ENCODE measurements at regions not wholly inside any gene's neighbourhood (a gene's known extent, or its start where the extent isn't known, plus 50 kb on each side); places are given as distances from the start of the nearest gene placed in this dataset.
"Not testable (repeated sequence)": the region's sequence is repeated elsewhere in the genome, so short reads cannot be mapped to it uniquely, and the experiment has no call there.

GRCh38 chr15:58318517-58318916 lies 113.3 kb upstream of the LIPC start:
- ATAC-seq (no peak), DNase-seq (no peak)
- Mint-ChIP-seq H3K4me3 (no peak overlapping the region), H3K9me3 (ENCODE audit: low read depth) (peaks cover 6% of the 10 kb centered on the region), H3K36me3 (ENCODE audit: low read depth) (peaks cover 3% of the 10 kb centered on the region), H3K27me3 (no peaks in the 10 kb centered on the region), H3K27ac (no peak overlapping the region), H3K4me1 (peaks cover 33% of the 10 kb centered on the region)
- ChIA-PET POLR2A (no interaction called here), CTCF (interaction anchor here (1.3 to 1.4 kb wide), 2 partner anchors 13 to 91 kb away, joined by 3 read pairs; no protein-coding TSS in a partner anchor)
- intact Hi-C loops (cut with DNase I, micrococcal nuclease), result no loop called here

- ATAC-seq (no peak), DNase-seq (no peak)
- Mint-ChIP-seq H3K4me1 (peaks cover 9% of the 10 kb centered on the region), H3K9me3 (ENCODE audit: low read depth) (peaks cover 6% of the 10 kb centered on the region), H3K27ac (no peak overlapping the region), H3K4me3 (no peak overlapping the region), H3K36me3 (ENCODE audit: low read depth) (no peaks in the 10 kb centered on the region), H3K27me3 (no peaks in the 10 kb centered on the region)
- POLR2A ChIA-PET, result no interaction called here
- CTCF ChIA-PET, result no interaction called here
- intact Hi-C loops (cut with DNase I, micrococcal nuclease), result no loop called here
Observed at GRCh38 chr15:58321034-58321433, 110.8 kb upstream of the LIPC start.

GRCh38 chr15:58322253-58322652 lies 109.5 kb upstream of the LIPC start:
- intact Hi-C loops (cut with DNase I, micrococcal nuclease), result no loop called here
- no peaks in the 10 kb centered on the region for H3K36me3 Mint-ChIP-seq (ENCODE audit: low read depth)
- H3K4me1 Mint-ChIP-seq, result peaks cover under 1% of the 10 kb centered on the region
- ChIA-PET CTCF (interaction anchor here (0.6 to 1.0 kb wide), 2 partner anchors 10 to 13 kb away, joined by 3 read pairs; no protein-coding TSS in a partner anchor), POLR2A (no interaction called here)
- DNase-seq (no peak), ATAC-seq (no peak)
- no peak overlapping the region for H3K27ac Mint-ChIP-seq
- peaks cover 1% of the 10 kb centered on the region for H3K27me3 Mint-ChIP-seq
- H3K4me3 Mint-ChIP-seq, result no peak overlapping the region
- peaks cover 4% of the 10 kb centered on the region for H3K9me3 Mint-ChIP-seq (ENCODE audit: low read depth)

- H3K36me3 Mint-ChIP-seq (ENCODE audit: low read depth); intact Hi-C loops (cut with DNase I, micrococcal nuclease); POLR2A ChIA-PET; H3K4me1 Mint-ChIP-seq; CTCF ChIA-PET; H3K9me3 Mint-ChIP-seq (ENCODE audit: low read depth); H3K4me3 Mint-ChIP-seq; DNase-seq; H3K27ac Mint-ChIP-seq; ATAC-seq; H3K27me3 Mint-ChIP-seq: not testable (repeated sequence)
Observed at GRCh38 chr15:58323321-58323720, 108.5 kb upstream of the LIPC start.

GRCh38 chr15:58324533-58324932 lies 107.3 kb upstream of the LIPC start:
- Mint-ChIP-seq H3K27me3 (peaks cover 1% of the 10 kb centered on the region), H3K27ac (no peak overlapping the region), H3K9me3 (ENCODE audit: low read depth) (peaks cover 3% of the 10 kb centered on the region), H3K4me3 (no peak overlapping the region), H3K4me1 (peaks cover 2% of the 10 kb centered on the region), H3K36me3 (ENCODE audit: low read depth) (no peaks in the 10 kb centered on the region)
- ChIA-PET POLR2A (no interaction called here), CTCF (no interaction called here)
- no peak for DNase-seq
- ATAC-seq, result no peak
- intact Hi-C loops (cut with DNase I, micrococcal nuclease), result no loop called here

- H3K27ac Mint-ChIP-seq, result no peak overlapping the region
- H3K4me1 Mint-ChIP-seq, result peaks cover 34% of the 10 kb centered on the region
- H3K9me3 Mint-ChIP-seq (ENCODE audit: low read depth), result no peaks in the 10 kb centered on the region
- peaks cover 1% of the 10 kb centered on the region for H3K27me3 Mint-ChIP-seq
- H3K4me3 Mint-ChIP-seq, result no peak overlapping the region
- intact Hi-C loops (cut with DNase I, micrococcal nuclease), result no loop called here
- ATAC-seq (no peak), DNase-seq (no peak)
- no peaks in the 10 kb centered on the region for H3K36me3 Mint-ChIP-seq (ENCODE audit: low read depth)
- ChIA-PET POLR2A (no interaction called here), CTCF (no interaction called here)
Observed at GRCh38 chr15:58327958-58328357, 103.8 kb upstream of the LIPC start.

- Mint-ChIP-seq H3K27me3 (peaks cover 1% of the 10 kb centered on the region), H3K4me3 (no peak overlapping the region), H3K27ac (no peak overlapping the region), H3K9me3 (ENCODE audit: low read depth) (peaks cover 4% of the 10 kb centered on the region), H3K4me1 (peaks cover 44% of the 10 kb centered on the region), H3K36me3 (ENCODE audit: low read depth) (no peaks in the 10 kb centered on the region)
- intact Hi-C loops (cut with DNase I, micrococcal nuclease), result no loop called here
- ATAC-seq (no peak), DNase-seq (no peak)
- POLR2A ChIA-PET, result interaction anchor here (0.6 kb wide), 1 partner anchor 12 kb away, joined by 7 read pairs; no protein-coding TSS in a partner anchor
- CTCF ChIA-PET, result interaction anchor here (1.2 kb wide), 1 partner anchor 15 kb away, joined by 5 read pairs; no protein-coding TSS in a partner anchor
Observed at GRCh38 chr15:58329211-58329610, 102.6 kb upstream of the LIPC start.

GRCh38 chr15:58329781-58330671 lies 101.8 kb upstream of the LIPC start:
- ATAC-seq (no peak), DNase-seq (no peak)
- intact Hi-C loops (cut with DNase I, micrococcal nuclease), result loop anchor here (5.0 kb wide), 2 partner anchors 142 to 187 kb away; no protein-coding TSS in a partner anchor
- Mint-ChIP-seq H3K9me3 (ENCODE audit: low read depth) (peaks cover 6% of the 10 kb centered on the region), H3K27me3 (peaks cover 1% of the 10 kb centered on the region), H3K4me1 (peaks cover 44% of the 10 kb centered on the region), H3K27ac (peak overlapping the region; percentile 47), H3K4me3 (no peak overlapping the region), H3K36me3 (ENCODE audit: low read depth) (no peaks in the 10 kb centered on the region)
- CTCF ChIA-PET, result interaction anchor here (0.6 to 1.2 kb wide), 2 partner anchors 16 to 370 kb away, joined by 3 to 5 read pairs; no protein-coding TSS in a partner anchor
- POLR2A ChIA-PET, result no interaction called here

GRCh38 chr15:58330741-58331559 lies 100.8 kb upstream of the LIPC start:
- Mint-ChIP-seq H3K36me3 (ENCODE audit: low read depth) (no peaks in the 10 kb centered on the region), H3K4me1 (peaks cover 47% of the 10 kb centered on the region), H3K4me3 (no peak overlapping the region), H3K27ac (peak overlapping the region; percentile 96), H3K27me3 (peaks cover 1% of the 10 kb centered on the region), H3K9me3 (ENCODE audit: low read depth) (peaks cover 6% of the 10 kb centered on the region)
- ChIA-PET POLR2A (interaction anchor here (0.9 to 1.2 kb wide), 2 partner anchors 142 to 440 kb away, joined by 3 to 5 read pairs; partner anchors contain the start of gene MINDY2), CTCF (interaction anchor here (0.6 to 2.0 kb wide), 5 partner anchors 13 to 479 kb away, joined by 3 to 6 read pairs (median 3); no protein-coding TSS in a partner anchor)
- intact Hi-C loops (cut with DNase I, micrococcal nuclease), result loop anchor here (5.0 kb wide), 2 partner anchors 141 to 186 kb away; no protein-coding TSS in a partner anchor
- no peak for ATAC-seq
- DNase-seq, result peak; percentile 32

GRCh38 chr15:58331560-58331912 lies 100.3 kb upstream of the LIPC start:
- Mint-ChIP-seq H3K4me3 (peak overlapping the region; percentile 53), H3K36me3 (ENCODE audit: low read depth) (no peaks in the 10 kb centered on the region), H3K27ac (peak overlapping the region; percentile 96), H3K27me3 (peaks cover 1% of the 10 kb centered on the region), H3K4me1 (peaks cover 47% of the 10 kb centered on the region), H3K9me3 (ENCODE audit: low read depth) (peaks cover 6% of the 10 kb centered on the region)
- POLR2A ChIA-PET, result interaction anchor here (0.9 to 1.9 kb wide), 3 partner anchors 17 to 440 kb away, joined by 3 to 8 read pairs (median 5); partner anchors contain the start of gene MINDY2
- CTCF ChIA-PET, result interaction anchor here (0.8 to 2.0 kb wide), 6 partner anchors 10 to 480 kb away, joined by 3 to 6 read pairs (median 3); no protein-coding TSS in a partner anchor
- intact Hi-C loops (cut with DNase I, micrococcal nuclease), result loop anchor here (5.0 kb wide), 2 partner anchors 141 to 186 kb away; no protein-coding TSS in a partner anchor
- ATAC-seq, result no peak
- no peak for DNase-seq
